Head of caudate nucleus (tissue), 42 donors: ENCODE measurements at regions not wholly inside any gene's neighbourhood (a gene's known extent, or its start where the extent isn't known, plus 50 kb on each side); places are given as distances from the start of the nearest gene placed in this dataset.

ENCODE experiments used
- DNase-seq, 42 donors: peaks; one replicate each; pipeline versions ENCODE4 v3.0.0 to v3.0.0-alpha.2; 2020 to 2021; ENCODE audit warnings: mixed read lengths in 7 of 42
- intact Hi-C: fragments of 100-400 bp; cut with DNase I; formaldehyde crosslinking; loops from one replicate; pipeline ENCODE4 v1.15.0; 2022

- DNase-seq, result no peak
- intact Hi-C loops, result no loop called here
Measured at GRCh38 chr7:106416430-106416829, 131.6 kb upstream of the NAMPT start.

GRCh38 chr7:106415433-106415832 lies 130.7 kb upstream of the NAMPT start:
- intact Hi-C loops, result no loop called here

GRCh38 chr7:106413446-106413845 lies 128.7 kb upstream of the NAMPT start:
- no peak for DNase-seq
- intact Hi-C loops, result no loop called here

More at GRCh38 chr7:106415433-106415832, 130.7 kb upstream of the NAMPT start:
- no peak for DNase-seq

- intact Hi-C loops, result no loop called here
- no peak for DNase-seq
Measured at GRCh38 chr7:106405697-106406141, 120.9 kb upstream of the NAMPT start.

GRCh38 chr7:106402898-106403297 lies 118.1 kb upstream of the NAMPT start:
- intact Hi-C loops, result no loop called here
- no peak for DNase-seq

- intact Hi-C loops, result no loop called here
- no peak for DNase-seq
Measured at GRCh38 chr7:106400923-106401322, 116.1 kb upstream of the NAMPT start.

- intact Hi-C loops, result no loop called here
- no peak for DNase-seq
Measured at GRCh38 chr7:106398786-106399185, 114.0 kb upstream of the NAMPT start.

- no peak for DNase-seq
Measured at GRCh38 chr7:106397994-106398393, 113.2 kb upstream of the NAMPT start.

GRCh38 chr7:106394526-106394925 lies 109.7 kb upstream of the NAMPT start:
- DNase-seq, result no peak
- intact Hi-C loops, result no loop called here

More at GRCh38 chr7:106397994-106398393, 113.2 kb upstream of the NAMPT start:
- intact Hi-C loops, result no loop called here

- intact Hi-C loops, result no loop called here
Measured at GRCh38 chr7:106393564-106394251, 108.9 kb upstream of the NAMPT start.

GRCh38 chr7:106392590-106392989 lies 107.8 kb upstream of the NAMPT start:
- intact Hi-C loops, result no loop called here
- DNase-seq, result no peak

More at GRCh38 chr7:106393564-106394251, 108.9 kb upstream of the NAMPT start:
- DNase-seq, result no peak

- DNase-seq, result no peak
- intact Hi-C loops, result no loop called here
Measured at GRCh38 chr7:106392144-106392543, 107.4 kb upstream of the NAMPT start.

GRCh38 chr7:106386958-106387357 lies 102.2 kb upstream of the NAMPT start:
- DNase-seq, result no peak
- intact Hi-C loops, result loop anchor here (10.0 kb wide), 1 partner anchor 58 kb away; no protein-coding TSS in a partner anchor

GRCh38 chr7:106384373-106384772 lies 99.6 kb upstream of the NAMPT start:
- DNase-seq, result no peak
- intact Hi-C loops, result loop anchor here (10.0 kb wide), 1 partner anchor 60 kb away; no protein-coding TSS in a partner anchor

- intact Hi-C loops, result loop anchor here (10.0 kb wide), 1 partner anchor 62 kb away; no protein-coding TSS in a partner anchor
- DNase-seq, result no peak
Measured at GRCh38 chr7:106382929-106383328, 98.1 kb upstream of the NAMPT start.

GRCh38 chr7:106382129-106382528 lies 97.3 kb upstream of the NAMPT start:
- intact Hi-C loops, result loop anchor here (10.0 kb wide), 1 partner anchor 63 kb away; no protein-coding TSS in a partner anchor
- DNase-seq, result no peak

- DNase-seq, result no peak
- intact Hi-C loops, result loop anchor here (10.0 kb wide), 1 partner anchor 64 kb away; no protein-coding TSS in a partner anchor
Measured at GRCh38 chr7:106381252-106381651, 96.5 kb upstream of the NAMPT start.

- intact Hi-C loops, result no loop called here
- DNase-seq, result no peak
Measured at GRCh38 chr7:106377847-106378361, 93.1 kb upstream of the NAMPT start.

- intact Hi-C loops, result no loop called here
- DNase-seq, result no peak
Measured at GRCh38 chr7:106376026-106376799, 91.4 kb upstream of the NAMPT start.

GRCh38 chr7:106375499-106375898 lies 90.7 kb upstream of the NAMPT start:
- intact Hi-C loops, result no loop called here
- no peak for DNase-seq
